HEK293T (cell line): ENCODE measurements at regions not wholly inside any gene's neighbourhood (a gene's known extent, or its start where the extent isn't known, plus 50 kb on each side); places are given as distances from the start of the nearest gene placed in this dataset.

Source experiments
- CTCF ChIA-PET: fragments of 350-600 bp; formaldehyde crosslinking; extraction: SDS; loops from one replicate; lab custom pipeline; 2021; ENCODE audit warnings: antibody characterized with exemption, inconsistent platforms; lab: Yijun Ruan, JAX
- POLR2A ChIA-PET: fragments of 350-600 bp; formaldehyde crosslinking; extraction: SDS; loops from one replicate; lab custom pipeline; 2020; ENCODE audit warnings: antibody characterized with exemption, inconsistent platforms; lab: Yijun Ruan, JAX
- DNase-seq: peaks from one replicate; pipeline ENCODE4 v3.0.0; 2012; ENCODE audit warnings: mixed read lengths; ENCODE audit errors: extremely low spot score
- ARNT ChIP-seq: fragments of 450-650 bp; IDR thresholded peaks from 2 replicates; pipeline ENCODE4 v1.6.1; 2017; ENCODE audit warnings: mild to moderate bottlenecking
- BHLHE40 ChIP-seq: fragments of 450-650 bp; IDR thresholded peaks from 2 replicates; pipeline ENCODE4 v1.6.1; 2016; ENCODE audit warnings: mild to moderate bottlenecking, moderate library complexity, borderline replicate concordance
- CTBP1 ChIP-seq: fragments of 450-650 bp; IDR thresholded peaks from 2 replicates; pipeline ENCODE4 v1.6.1; 2016; ENCODE audit warnings: borderline replicate concordance
- ELF4 ChIP-seq: fragments of 450-650 bp; IDR thresholded peaks from 2 replicates; pipeline ENCODE4 v1.6.1; 2017; ENCODE audit warnings: antibody characterized with exemption
- FOXA1 ChIP-seq: fragments of 450-650 bp; IDR thresholded peaks from 2 replicates; pipeline ENCODE4 v1.6.1; 2016; ENCODE audit warnings: mild to moderate bottlenecking
- FOXK2 ChIP-seq: fragments of 450-650 bp; IDR thresholded peaks from 2 replicates; pipeline ENCODE4 v1.6.1; 2016; ENCODE audit warnings: mild to moderate bottlenecking
- FOXM1 ChIP-seq: fragments of 450-650 bp; IDR thresholded peaks from 2 replicates; pipeline ENCODE4 v1.6.1; 2017; ENCODE audit warnings: mild to moderate bottlenecking, borderline replicate concordance
- HDGF ChIP-seq: fragments of 450-650 bp; IDR thresholded peaks from 2 replicates; pipeline ENCODE4 v1.6.1; 2017; ENCODE audit warnings: antibody characterized with exemption, borderline replicate concordance
- L3MBTL2 ChIP-seq: fragments of 450-650 bp; conservative IDR thresholded peaks from 2 replicates; pipeline ENCODE4 v1.6.1; 2016; ENCODE audit warnings: mild to moderate bottlenecking
- LEF1 ChIP-seq: fragments of 450-650 bp; IDR thresholded peaks from 2 replicates; pipeline ENCODE4 v1.6.1; 2017; ENCODE audit warnings: mild to moderate bottlenecking, borderline replicate concordance
- NFRKB ChIP-seq: fragments of 450-650 bp; IDR thresholded peaks from 2 replicates; pipeline ENCODE4 v1.6.1; 2016; ENCODE audit warnings: mild to moderate bottlenecking, moderate library complexity
- PKNOX1 ChIP-seq: fragments of 450-650 bp; IDR thresholded peaks from 2 replicates; pipeline ENCODE4 v1.6.1; 2016
- SP1 ChIP-seq: fragments of 450-650 bp; IDR thresholded peaks from 2 replicates; pipeline ENCODE4 v1.6.1; 2017
- SUZ12 ChIP-seq: fragments of 450-650 bp; IDR thresholded peaks from 2 replicates; pipeline ENCODE4 v1.6.1; 2016; ENCODE audit warnings: mild to moderate bottlenecking
- TARDBP ChIP-seq: fragments of 450-650 bp; IDR thresholded peaks from 2 replicates; pipeline ENCODE4 v1.6.1; 2016
- ZNF384 ChIP-seq: fragments of 450-650 bp; IDR thresholded peaks from 2 replicates; pipeline ENCODE4 v1.6.1; 2016

- DNase-seq = no peak
- no peak for TF ChIP-seq TARDBP
- no peak for TF ChIP-seq NFRKB
- no peak for TF ChIP-seq SP1
- TF ChIP-seq SUZ12 = no peak
- no peak for TF ChIP-seq L3MBTL2
- no peak for TF ChIP-seq FOXA1
- TF ChIP-seq ARNT = no peak
- TF ChIP-seq LEF1 = no peak
- ChIA-PET POLR2A (interaction anchor here (1.1 kb wide), 1 partner anchor 321 kb away, joined by 3 read pairs; no protein-coding TSS in a partner anchor), CTCF (interaction anchor here (1.6 kb wide), 1 partner anchor 514 kb away, joined by 3 read pairs; no protein-coding TSS in a partner anchor)
Measured at GRCh38 chrX:16444353-16444752, 205.6 kb upstream of the S100G start.

- DNase-seq = peak; percentile 52
- ChIA-PET POLR2A (interaction anchor here (1.1 kb wide), 1 partner anchor 322 kb away, joined by 3 read pairs; no protein-coding TSS in a partner anchor), CTCF (interaction anchor here (0.6 to 1.6 kb wide), 9 partner anchors 9 to 587 kb away, joined by 3 to 6 read pairs (median 3); no protein-coding TSS in a partner anchor)
- TF ChIP-seq ZNF384 = no peak
- no peak for TF ChIP-seq NFRKB
- TF ChIP-seq L3MBTL2 = no peak
- no peak for TF ChIP-seq FOXM1
- TF ChIP-seq LEF1 = no peak
- no peak for TF ChIP-seq ARNT
- no peak for TF ChIP-seq SP1
- no peak for TF ChIP-seq SUZ12
- no peak for TF ChIP-seq CTBP1
- no peak for TF ChIP-seq PKNOX1
Measured at GRCh38 chrX:16445166-16445752, 204.7 kb upstream of the S100G start.

- no peak for DNase-seq
- ChIA-PET POLR2A (no interaction called here), CTCF (no interaction called here)
- TF ChIP-seq NFRKB (no peak), CTBP1 (no peak), ELF4 (no peak), FOXA1 (no peak), ARNT (no peak), SUZ12 (no peak), FOXM1 (no peak), L3MBTL2 (no peak), HDGF (no peak)
Measured at GRCh38 chrX:16451334-16451733, 198.6 kb upstream of the S100G start.

- no peak for DNase-seq
- ChIA-PET CTCF (no interaction called here), POLR2A (no interaction called here)
- no peak for TF ChIP-seq ZNF384
- TF ChIP-seq SP1 = no peak
- TF ChIP-seq TARDBP = no peak
- TF ChIP-seq CTBP1 = no peak
- TF ChIP-seq HDGF = no peak
- no peak for TF ChIP-seq FOXA1
- no peak for TF ChIP-seq SUZ12
Measured at GRCh38 chrX:16454926-16455325, 195.0 kb upstream of the S100G start.

- POLR2A ChIA-PET = no interaction called here
- no peak for DNase-seq
- no peak for TF ChIP-seq FOXK2
- no peak for TF ChIP-seq BHLHE40
- no peak for TF ChIP-seq L3MBTL2
- no peak for TF ChIP-seq PKNOX1
- TF ChIP-seq NFRKB = no peak
- CTCF ChIA-PET = no interaction called here
Measured at GRCh38 chrX:16457239-16457638, 192.7 kb upstream of the S100G start.

GRCh38 chrX:16458208-16458607 lies 191.8 kb upstream of the S100G start:
- ChIA-PET CTCF (no interaction called here), POLR2A (no interaction called here)
- no peak for TF ChIP-seq ZNF384
- TF ChIP-seq LEF1 = no peak
- TF ChIP-seq CTBP1 = no peak
- no peak for TF ChIP-seq NFRKB
- no peak for TF ChIP-seq L3MBTL2
- TF ChIP-seq FOXK2 = no peak
- no peak for TF ChIP-seq FOXM1
- DNase-seq = no peak

GRCh38 chrX:16459008-16459407 lies 190.9 kb upstream of the S100G start:
- CTCF ChIA-PET = no interaction called here
- DNase-seq = no peak
- TF ChIP-seq FOXK2 (no peak), TARDBP (no peak), ARNT (no peak), ELF4 (no peak), FOXA1 (no peak), L3MBTL2 (no peak), SUZ12 (no peak), CTBP1 (no peak), BHLHE40 (no peak), HDGF (no peak), ZNF384 (no peak), NFRKB (no peak)
- POLR2A ChIA-PET = no interaction called here
